PC-3 (cell line): ENCODE measurements at regions not wholly inside any gene's neighbourhood (a gene's known extent, or its start where the extent isn't known, plus 50 kb on each side); places are given as distances from the start of the nearest gene placed in this dataset.

ENCODE experiments used
- ATAC-seq: fragments of 200-7000 bp; cut with Tn5 transposase; 2 replicates; pipeline ENCODE4 v1.9.1; 2020; ENCODE audit warnings: mild to moderate bottlenecking, moderate library complexity
- BruUV-seq: library from RNA; stranded (reverse); fragments of 400-500 nt; replicated peaks from 2 replicates; lab custom pipeline; 2021; lab: Mats Ljungman, UMichigan
- CTCF ChIA-PET: fragments of 300-600 bp; sonication (Branson Sonifier 250); formaldehyde crosslinking; loops from one replicate; lab custom pipeline; 2022; ENCODE audit warnings: antibody characterized with exemption; lab: Charles Lee
- POLR2A ChIA-PET: fragments of 300-600 bp; sonication (Branson Sonifier 250); formaldehyde crosslinking; loops from one replicate; lab custom pipeline; 2022; ENCODE audit warnings: antibody characterized with exemption; ENCODE audit not compliant: unreplicated experiment; lab: Charles Lee
- DNase-seq: peaks from one replicate; pipeline ENCODE4 v3.0.0-alpha.2; 2015
- H2AFZ ChIP-seq: fragments of 300-600 bp; sonication (generic); 2 replicates; pipeline ENCODE4 v1.6.0; 2016; ENCODE audit warnings: antibody characterized with exemption, low read length
- H3F3A ChIP-seq: fragments of 300-600 bp; sonication (generic); one replicate; pipeline ENCODE4 v1.6.0; 2017; ENCODE audit warnings: antibody characterized with exemption, low read length, control low read depth, mild to moderate bottlenecking; ENCODE audit not compliant: unreplicated experiment
- H3K27ac ChIP-seq: fragments of 300-600 bp; sonication (generic); 2 replicates; pipeline ENCODE4 v1.5.1; 2016; ENCODE audit warnings: mild to moderate bottlenecking, low read length
- H3K27me3 ChIP-seq: fragments of 300-600 bp; sonication (generic); 2 replicates; pipeline ENCODE4 v1.6.1; 2016; ENCODE audit warnings: low read length, mixed read lengths
- H3K36me3 ChIP-seq: fragments of 300-600 bp; sonication (generic); 2 replicates; pipeline ENCODE4 v1.6.1; 2016; ENCODE audit warnings: low read depth, mixed run types, low read length, mixed read lengths
- H3K4me1 ChIP-seq: fragments of 300-600 bp; sonication (generic); 2 replicates; pipeline ENCODE4 v1.5.1; 2016; ENCODE audit warnings: low read length; ENCODE audit not compliant: insufficient read depth
- H3K4me2 ChIP-seq: fragments of 300-600 bp; sonication (generic); 2 replicates; pipeline ENCODE4 v1.6.0; 2016; ENCODE audit warnings: low read length
- H3K4me3 ChIP-seq: fragments of 300-600 bp; sonication (generic); 2 replicates; pipeline ENCODE4 v1.5.1; 2016; ENCODE audit warnings: mild to moderate bottlenecking, low read length, mixed read lengths
- H3K79me2 ChIP-seq: fragments of 300-600 bp; sonication (generic); 2 replicates; pipeline ENCODE4 v1.6.1; 2017; ENCODE audit warnings: low read length, mixed read lengths
- H3K9ac ChIP-seq: fragments of 300-600 bp; sonication (generic); 2 replicates; pipeline ENCODE4 v1.6.0; 2016; ENCODE audit warnings: mild to moderate bottlenecking, low read length
- H3K9me2 ChIP-seq: fragments of 300-600 bp; sonication (generic); replicated peaks from 2 replicates; pipeline ENCODE4 v1.6.1; 2016; ENCODE audit warnings: mixed run types, low read length, mixed read lengths
- H3K9me3 ChIP-seq: fragments of 300-600 bp; sonication (generic); 2 replicates; pipeline ENCODE4 v1.6.1; 2016; ENCODE audit warnings: low read length, mixed read lengths
- H4K20me1 ChIP-seq: fragments of 300-600 bp; sonication (generic); 2 replicates; pipeline ENCODE4 v1.6.1; 2016; ENCODE audit warnings: low read length, mixed read lengths
- CTCF ChIP-seq: fragments of 300-600 bp; sonication (generic); conservative IDR thresholded peaks from 2 replicates; pipeline ENCODE4 v1.5.1; 2017; ENCODE audit warnings: antibody characterized with exemption, low read depth, mild to moderate bottlenecking, low read length
- EZH2 ChIP-seq: fragments of 300-600 bp; sonication (generic); IDR thresholded peaks from one replicate; pipeline ENCODE4 v1.6.1; 2017; ENCODE audit warnings: antibody characterized with exemption, mild to moderate bottlenecking, low read length; ENCODE audit not compliant: unreplicated experiment
- EZH2phosphoT487 ChIP-seq: fragments of 300-600 bp; sonication (generic); IDR thresholded peaks from 2 replicates; pipeline ENCODE4 v1.6.1; 2018; ENCODE audit warnings: mild to moderate bottlenecking, antibody characterized with exemption, low read length, borderline replicate concordance
- intact Hi-C: fragments of 100-400 bp; cut with micrococcal nuclease; formaldehyde crosslinking; loops from 2 replicates; pipeline ENCODE4 v1.9.0; 2023

- Histone ChIP-seq H3K4me3 (no peak overlapping the region), H3K9ac (no peak overlapping the region), H3K4me2 (no peak overlapping the region), H3K9me3 (no peaks in the 10 kb centered on the region), H3K27me3 (no peaks in the 10 kb centered on the region), H4K20me1 (no peaks in the 10 kb centered on the region), H3K4me1 (no peaks in the 10 kb centered on the region), H3K9me2 (no peaks in the 10 kb centered on the region), H3K79me2 (no peaks in the 10 kb centered on the region), H2AFZ (no peak overlapping the region), H3K27ac (no peak overlapping the region), H3K36me3 (no peaks in the 10 kb centered on the region), H3F3A (no peaks in the 10 kb centered on the region)
- no TSS peak for BruUV-seq
- POLR2A ChIA-PET: no interaction called here
- CTCF ChIA-PET: no interaction called here
- DNase-seq (no peak), ATAC-seq (no peak)
- intact Hi-C loops: no loop called here
- TF ChIP-seq CTCF (no peak), EZH2phosphoT487 (no peak), EZH2 (no peak)
These were observed 793.9 kb upstream of the NR2F2 start for GRCh38 chr15:95536638-95537037.

- CTCF ChIA-PET: no interaction called here
- Histone ChIP-seq H2AFZ (no peak overlapping the region), H3K9ac (no peak overlapping the region), H3K36me3 (no peaks in the 10 kb centered on the region), H3K79me2 (no peaks in the 10 kb centered on the region), H3K27ac (no peak overlapping the region), H3K4me1 (no peaks in the 10 kb centered on the region), H3K27me3 (no peaks in the 10 kb centered on the region), H3K9me3 (no peaks in the 10 kb centered on the region), H4K20me1 (no peaks in the 10 kb centered on the region), H3F3A (no peaks in the 10 kb centered on the region), H3K4me3 (no peak overlapping the region), H3K9me2 (no peaks in the 10 kb centered on the region), H3K4me2 (no peak overlapping the region)
- DNase-seq (no peak), ATAC-seq (no peak)
- intact Hi-C loops: no loop called here
- POLR2A ChIA-PET: no interaction called here
- no TSS peak for BruUV-seq
- TF ChIP-seq EZH2phosphoT487 (no peak), EZH2 (no peak), CTCF (no peak)
These were observed 791.8 kb upstream of the NR2F2 start for GRCh38 chr15:95538693-95539092.

- H3K27ac ChIP-seq: no peak overlapping the region
- POLR2A ChIA-PET: no interaction called here
- H3F3A ChIP-seq: no peaks in the 10 kb centered on the region
- H3K36me3 ChIP-seq: no peaks in the 10 kb centered on the region
- no peak for TF ChIP-seq CTCF
- no peak for TF ChIP-seq EZH2phosphoT487
- TF ChIP-seq EZH2: no peak
- H3K79me2 ChIP-seq: no peaks in the 10 kb centered on the region
- no peak overlapping the region for H2AFZ ChIP-seq
- ATAC-seq (no peak), DNase-seq (no peak)
- no peaks in the 10 kb centered on the region for H3K9me2 ChIP-seq
- H3K4me1 ChIP-seq: no peaks in the 10 kb centered on the region
- no peak overlapping the region for H3K4me2 ChIP-seq
- H3K4me3 ChIP-seq: no peak overlapping the region
- intact Hi-C loops: no loop called here
- H4K20me1 ChIP-seq: no peaks in the 10 kb centered on the region
- CTCF ChIA-PET: no interaction called here
- no peak overlapping the region for H3K9ac ChIP-seq
- BruUV-seq: no TSS peak
- no peaks in the 10 kb centered on the region for H3K27me3 ChIP-seq
- H3K9me3 ChIP-seq: no peaks in the 10 kb centered on the region
These were observed 789.2 kb upstream of the NR2F2 start for GRCh38 chr15:95541301-95541700.
